ENCODE measurements at regions not wholly inside any gene's neighbourhood (a gene's known extent, or its start where the extent isn't known, plus 50 kb on each side); places are given as distances from the start of the nearest gene placed in this dataset.

DNA sequence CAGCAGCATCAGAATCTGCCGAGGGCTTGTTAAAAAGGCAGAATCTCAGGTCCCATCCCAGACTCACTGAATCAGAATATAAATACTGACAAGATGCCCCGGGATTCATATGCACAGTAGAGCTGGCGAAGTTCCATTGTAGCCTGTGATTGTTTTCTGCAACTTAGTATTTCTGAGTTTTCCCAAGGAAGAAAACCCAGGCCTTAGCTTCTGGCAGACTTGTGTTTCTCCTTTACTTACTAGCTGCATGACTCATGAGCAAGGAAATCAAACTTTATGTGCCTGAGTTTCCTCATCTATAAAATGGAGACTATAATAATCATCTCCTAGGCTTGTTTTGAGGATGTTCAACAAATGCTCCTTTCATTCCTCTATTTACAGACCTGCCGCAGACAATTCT is 278.5 kb upstream of the PLEKHG7 start (continued):
- TF ChIP-seq, protein P1, sequence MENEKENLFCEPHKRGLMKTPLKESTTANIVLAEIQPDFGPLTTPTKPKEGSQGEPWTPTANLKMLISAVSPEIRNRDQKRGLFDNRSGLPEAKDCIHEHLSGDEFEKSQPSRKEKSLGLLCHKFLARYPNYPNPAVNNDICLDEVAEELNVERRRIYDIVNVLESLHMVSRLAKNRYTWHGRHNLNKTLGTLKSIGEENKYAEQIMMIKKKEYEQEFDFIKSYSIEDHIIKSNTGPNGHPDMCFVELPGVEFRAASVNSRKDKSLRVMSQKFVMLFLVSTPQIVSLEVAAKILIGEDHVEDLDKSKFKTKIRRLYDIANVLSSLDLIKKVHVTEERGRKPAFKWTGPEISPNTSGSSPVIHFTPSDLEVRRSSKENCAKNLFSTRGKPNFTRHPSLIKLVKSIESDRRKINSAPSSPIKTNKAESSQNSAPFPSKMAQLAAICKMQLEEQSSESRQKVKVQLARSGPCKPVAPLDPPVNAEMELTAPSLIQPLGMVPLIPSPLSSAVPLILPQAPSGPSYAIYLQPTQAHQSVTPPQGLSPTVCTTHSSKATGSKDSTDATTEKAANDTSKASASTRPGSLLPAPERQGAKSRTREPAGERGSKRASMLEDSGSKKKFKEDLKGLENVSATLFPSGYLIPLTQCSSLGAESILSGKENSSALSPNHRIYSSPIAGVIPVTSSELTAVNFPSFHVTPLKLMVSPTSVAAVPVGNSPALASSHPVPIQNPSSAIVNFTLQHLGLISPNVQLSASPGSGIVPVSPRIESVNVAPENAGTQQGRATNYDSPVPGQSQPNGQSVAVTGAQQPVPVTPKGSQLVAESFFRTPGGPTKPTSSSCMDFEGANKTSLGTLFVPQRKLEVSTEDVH (IDR thresholded peaks at IDR 0.05; ENCODE audit: low read depth, partially characterized antibody): no peak
- TF ChIP-seq ZNF384 (IDR thresholded peaks at IDR 0.05; ENCODE audit: borderline replicate concordance, low read depth, low read length): no peak

DNA sequence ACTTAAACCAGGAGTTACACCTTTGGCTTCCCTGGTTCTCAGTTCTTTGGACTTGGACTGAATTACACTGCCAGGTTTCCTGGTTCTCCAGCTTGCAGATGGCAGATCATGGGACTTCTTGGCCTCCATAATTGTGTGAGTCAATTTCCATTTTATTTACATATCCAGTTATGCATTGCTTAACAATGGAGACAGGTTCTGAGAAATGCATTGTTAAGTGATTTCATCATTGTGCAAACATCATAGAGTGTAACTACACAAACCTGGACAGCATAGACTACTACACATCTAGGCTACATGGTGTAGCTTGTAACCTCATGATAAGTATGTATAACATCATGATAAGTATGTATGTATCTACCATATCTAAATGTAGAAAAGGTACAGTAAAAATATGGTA is 276.1 kb upstream of the BTG1 start:
- no peak overlapping the region for H3K4me2 ChIP-seq (ENCODE audit: control insufficient read depth, insufficient read depth)
- H3K27me3 ChIP-seq (replicated peaks in 1 of 2; ENCODE audit: control insufficient read depth in 2 of 2, insufficient read depth in 2 of 2, low read length in 1 of 2): no peaks in the 10 kb centered on the region
- intact Hi-C loops (cut with micrococcal nuclease; ENCODE audit: unreplicated experiment): no loop called here
- TF ChIP-seq RCOR1 (conservative IDR thresholded peaks at IDR 0.05; ENCODE audit: low read depth, low read length): no peak
- TF ChIP-seq, protein P2, sequence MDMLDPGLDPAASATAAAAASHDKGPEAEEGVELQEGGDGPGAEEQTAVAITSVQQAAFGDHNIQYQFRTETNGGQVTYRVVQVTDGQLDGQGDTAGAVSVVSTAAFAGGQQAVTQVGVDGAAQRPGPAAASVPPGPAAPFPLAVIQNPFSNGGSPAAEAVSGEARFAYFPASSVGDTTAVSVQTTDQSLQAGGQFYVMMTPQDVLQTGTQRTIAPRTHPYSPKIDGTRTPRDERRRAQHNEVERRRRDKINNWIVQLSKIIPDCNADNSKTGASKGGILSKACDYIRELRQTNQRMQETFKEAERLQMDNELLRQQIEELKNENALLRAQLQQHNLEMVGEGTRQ (IDR thresholded peaks at IDR 0.05; ENCODE audit: borderline replicate concordance, low read depth, low read length): no peak
- no peak for TF ChIP-seq MEF2B (IDR thresholded peaks at IDR 0.05; ENCODE audit: partially characterized antibody, poor library complexity, severe bottlenecking)
- no peak for TF ChIP-seq FOXM1 (IDR thresholded peaks at IDR 0.05; ENCODE audit: low read depth, low read length)
- TF ChIP-seq, protein P3, sequence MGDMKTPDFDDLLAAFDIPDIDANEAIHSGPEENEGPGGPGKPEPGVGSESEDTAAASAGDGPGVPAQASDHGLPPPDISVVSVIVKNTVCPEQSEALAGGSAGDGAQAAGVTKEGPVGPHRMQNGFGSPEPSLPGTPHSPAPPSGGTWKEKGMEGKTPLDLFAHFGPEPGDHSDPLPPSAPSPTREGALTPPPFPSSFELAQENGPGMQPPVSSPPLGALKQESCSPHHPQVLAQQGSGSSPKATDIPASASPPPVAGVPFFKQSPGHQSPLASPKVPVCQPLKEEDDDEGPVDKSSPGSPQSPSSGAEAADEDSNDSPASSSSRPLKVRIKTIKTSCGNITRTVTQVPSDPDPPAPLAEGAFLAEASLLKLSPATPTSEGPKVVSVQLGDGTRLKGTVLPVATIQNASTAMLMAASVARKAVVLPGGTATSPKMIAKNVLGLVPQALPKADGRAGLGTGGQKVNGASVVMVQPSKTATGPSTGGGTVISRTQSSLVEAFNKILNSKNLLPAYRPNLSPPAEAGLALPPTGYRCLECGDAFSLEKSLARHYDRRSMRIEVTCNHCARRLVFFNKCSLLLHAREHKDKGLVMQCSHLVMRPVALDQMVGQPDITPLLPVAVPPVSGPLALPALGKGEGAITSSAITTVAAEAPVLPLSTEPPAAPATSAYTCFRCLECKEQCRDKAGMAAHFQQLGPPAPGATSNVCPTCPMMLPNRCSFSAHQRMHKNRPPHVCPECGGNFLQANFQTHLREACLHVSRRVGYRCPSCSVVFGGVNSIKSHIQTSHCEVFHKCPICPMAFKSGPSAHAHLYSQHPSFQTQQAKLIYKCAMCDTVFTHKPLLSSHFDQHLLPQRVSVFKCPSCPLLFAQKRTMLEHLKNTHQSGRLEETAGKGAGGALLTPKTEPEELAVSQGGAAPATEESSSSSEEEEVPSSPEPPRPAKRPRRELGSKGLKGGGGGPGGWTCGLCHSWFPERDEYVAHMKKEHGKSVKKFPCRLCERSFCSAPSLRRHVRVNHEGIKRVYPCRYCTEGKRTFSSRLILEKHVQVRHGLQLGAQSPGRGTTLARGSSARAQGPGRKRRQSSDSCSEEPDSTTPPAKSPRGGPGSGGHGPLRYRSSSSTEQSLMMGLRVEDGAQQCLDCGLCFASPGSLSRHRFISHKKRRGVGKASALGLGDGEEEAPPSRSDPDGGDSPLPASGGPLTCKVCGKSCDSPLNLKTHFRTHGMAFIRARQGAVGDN (IDR thresholded peaks at IDR 0.05): no peak
- TF ChIP-seq SREBF2 (IDR thresholded peaks at IDR 0.05; ENCODE audit: low read length): no peak
- no peak for TF ChIP-seq NR2F1 (conservative IDR thresholded peaks at IDR 0.05)
- no peak for TF ChIP-seq ZNF207 (IDR thresholded peaks at IDR 0.05; ENCODE audit: borderline replicate concordance)
- no peak for TF ChIP-seq HDGF (IDR thresholded peaks at IDR 0.05)
- TF ChIP-seq CBX3 (IDR thresholded peaks at IDR 0.05; ENCODE audit: borderline replicate concordance, low read depth): no peak
- TF ChIP-seq, protein P4, sequence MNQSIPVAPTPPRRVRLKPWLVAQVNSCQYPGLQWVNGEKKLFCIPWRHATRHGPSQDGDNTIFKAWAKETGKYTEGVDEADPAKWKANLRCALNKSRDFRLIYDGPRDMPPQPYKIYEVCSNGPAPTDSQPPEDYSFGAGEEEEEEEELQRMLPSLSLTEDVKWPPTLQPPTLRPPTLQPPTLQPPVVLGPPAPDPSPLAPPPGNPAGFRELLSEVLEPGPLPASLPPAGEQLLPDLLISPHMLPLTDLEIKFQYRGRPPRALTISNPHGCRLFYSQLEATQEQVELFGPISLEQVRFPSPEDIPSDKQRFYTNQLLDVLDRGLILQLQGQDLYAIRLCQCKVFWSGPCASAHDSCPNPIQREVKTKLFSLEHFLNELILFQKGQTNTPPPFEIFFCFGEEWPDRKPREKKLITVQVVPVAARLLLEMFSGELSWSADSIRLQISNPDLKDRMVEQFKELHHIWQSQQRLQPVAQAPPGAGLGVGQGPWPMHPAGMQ (IDR thresholded peaks at IDR 0.05; ENCODE audit: borderline replicate concordance): no peak
- H3K4me3 ChIP-seq: no peak overlapping the region
- ChIA-PET SMC1A (ENCODE audit: uncharacterized antibody, unreplicated experiment) (interaction anchor here (0.9 to 4.5 kb wide), 3 partner anchors 11 to 22 kb away, joined by 3 to 34 read pairs (median 3); no protein-coding TSS in a partner anchor), RAD21 (ENCODE audit: unreplicated experiment) (interaction anchor here (0.5 to 3.2 kb wide), 3 partner anchors 11 to 15 kb away, joined by 3 to 11 read pairs (median 11); no protein-coding TSS in a partner anchor), POLR2A (interaction anchor here (1.2 to 1.5 kb wide), 3 partner anchors 8 to 41 kb away, joined by 3 to 4 read pairs (median 4); no protein-coding TSS in a partner anchor), CTCF (interaction anchor here (1.4 to 3.7 kb wide), 3 partner anchors 9 to 72 kb away, joined by 4 to 14 read pairs (median 10); no protein-coding TSS in a partner anchor)
- no peaks in the 10 kb centered on the region for H3K36me3 ChIP-seq (ENCODE audit: control insufficient read depth in 2 of 2, insufficient read depth in 2 of 2, low read length in 1 of 2)
- ATAC-seq (no peak), DNase-seq (ENCODE audit: low read depth, low spot score) (no peak), FAIRE-seq (peak; percentile 54)
- no peaks in the 10 kb centered on the region for H4K20me1 ChIP-seq (ENCODE audit: control insufficient read depth, insufficient read depth)
- H3K9ac ChIP-seq (ENCODE audit: control insufficient read depth, insufficient read depth, low read length): no peak overlapping the region
- H3K79me2 ChIP-seq (ENCODE audit: control insufficient read depth, insufficient read depth, low read length): no peaks in the 10 kb centered on the region
- no peak overlapping the region for H2AFZ ChIP-seq (ENCODE audit: control insufficient read depth, low read depth, low read length)
- in situ Hi-C loops (cut with MboI): no loop called here
- H3K27ac ChIP-seq (ENCODE audit: control insufficient read depth, insufficient read depth): peak overlapping the region; percentile 78; the same call in 1 of the 2 replicates
- peaks cover 3% of the 10 kb centered on the region; the same call in 1 of the 3 replicates for H3K9me3 ChIP-seq (replicated peaks; ENCODE audit: control insufficient read depth, insufficient read depth, low read length)
- peaks cover 20% of the 10 kb centered on the region for H3K4me1 ChIP-seq (ENCODE audit: control insufficient read depth, insufficient read depth, low read length)
- BruUV-seq (replicated peaks): no TSS peak

Data from GM12878 (cell line).